ENCODE measurements at regions not wholly inside any gene's neighbourhood (a gene's known extent, or its start where the extent isn't known, plus 50 kb on each side); places are given as distances from the start of the nearest gene placed in this dataset.

DNA sequence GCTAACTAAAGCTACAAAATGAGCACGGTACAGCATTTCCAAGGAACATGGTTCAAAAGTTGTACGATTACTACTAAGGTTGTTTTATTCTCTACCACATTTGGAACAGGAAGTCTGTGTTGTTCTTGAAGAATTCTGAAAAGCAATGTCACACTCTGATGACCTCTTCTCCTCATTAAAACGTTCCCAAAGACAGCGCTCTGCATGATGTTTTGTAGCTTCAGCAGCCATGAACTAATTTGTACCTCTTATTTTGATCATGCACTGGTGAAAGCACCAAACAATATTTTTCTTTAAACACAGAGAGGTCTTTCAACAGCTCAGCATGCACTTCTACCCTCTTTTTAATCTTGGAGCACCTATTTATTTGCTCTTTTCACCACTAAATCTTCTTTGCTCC lies 75.0 kb upstream of the TES start:
- TF ChIP-seq, protein P1, sequence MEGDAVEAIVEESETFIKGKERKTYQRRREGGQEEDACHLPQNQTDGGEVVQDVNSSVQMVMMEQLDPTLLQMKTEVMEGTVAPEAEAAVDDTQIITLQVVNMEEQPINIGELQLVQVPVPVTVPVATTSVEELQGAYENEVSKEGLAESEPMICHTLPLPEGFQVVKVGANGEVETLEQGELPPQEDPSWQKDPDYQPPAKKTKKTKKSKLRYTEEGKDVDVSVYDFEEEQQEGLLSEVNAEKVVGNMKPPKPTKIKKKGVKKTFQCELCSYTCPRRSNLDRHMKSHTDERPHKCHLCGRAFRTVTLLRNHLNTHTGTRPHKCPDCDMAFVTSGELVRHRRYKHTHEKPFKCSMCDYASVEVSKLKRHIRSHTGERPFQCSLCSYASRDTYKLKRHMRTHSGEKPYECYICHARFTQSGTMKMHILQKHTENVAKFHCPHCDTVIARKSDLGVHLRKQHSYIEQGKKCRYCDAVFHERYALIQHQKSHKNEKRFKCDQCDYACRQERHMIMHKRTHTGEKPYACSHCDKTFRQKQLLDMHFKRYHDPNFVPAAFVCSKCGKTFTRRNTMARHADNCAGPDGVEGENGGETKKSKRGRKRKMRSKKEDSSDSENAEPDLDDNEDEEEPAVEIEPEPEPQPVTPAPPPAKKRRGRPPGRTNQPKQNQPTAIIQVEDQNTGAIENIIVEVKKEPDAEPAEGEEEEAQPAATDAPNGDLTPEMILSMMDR (conservative IDR thresholded peaks at IDR 0.05; ENCODE audit: low read length), result no peak
- TF ChIP-seq EZH2phosphoT487 (IDR thresholded peaks at IDR 0.05; ENCODE audit: borderline replicate concordance, low read depth, low read length), result no peak

Data from OCI-LY7 (cell line).